GM12878 (cell line): ENCODE measurements at regions not wholly inside any gene's neighbourhood (a gene's known extent, or its start where the extent isn't known, plus 50 kb on each side); places are given as distances from the start of the nearest gene placed in this dataset.

ENCODE experiments used
- ATAC-seq: fragments of 200-7000 bp; cut with Tn5 transposase; 3 replicates; pipeline ENCODE4 v1.9.1; 2020; ENCODE audit warnings: mild to moderate bottlenecking, moderate library complexity
- BruUV-seq: library from RNA; stranded (reverse); fragments of 400-500 nt; replicated peaks from 2 replicates; lab custom pipeline; 2021; lab: Mats Ljungman, UMichigan
- CTCF ChIA-PET: fragments of 300-600 bp; sonication (Branson Sonifier 250); formaldehyde crosslinking; extraction: SDS; loops from one replicate; lab custom pipeline; 2021; ENCODE audit warnings: inconsistent platforms; lab: Yijun Ruan, JAX
- POLR2A ChIA-PET: fragments of 350-600 bp; formaldehyde crosslinking; extraction: SDS; loops from one replicate; lab custom pipeline; 2021; ENCODE audit warnings: inconsistent platforms; lab: Charles Lee
- RAD21 ChIA-PET: fragments of 300-600 bp; sonication (Branson Sonifier 250); formaldehyde crosslinking; loops from one replicate; lab custom pipeline; 2023; ENCODE audit warnings: antibody characterized with exemption; ENCODE audit not compliant: unreplicated experiment; lab: Charles Lee
- SMC1A ChIA-PET: fragments of 300-600 bp; sonication (Branson Sonifier 250); formaldehyde crosslinking; loops from one replicate; lab custom pipeline; 2023; ENCODE audit not compliant: unreplicated experiment, uncharacterized antibody; lab: Charles Lee
- DNase-seq: peaks from one replicate; pipeline ENCODE4 v3.0.0-alpha.2; 2011; ENCODE audit warnings: low read depth, low spot score
- FAIRE-seq: peaks from 3 replicates; lab custom pipeline; 2011; peaks lifted over from hg19 to GRCh38; lab: Jason Lieb, UNC
- H2AFZ ChIP-seq: 2 replicates; pipeline ENCODE4 v1.6.0; 2011; ENCODE audit warnings: low read depth, low read length, control low read depth; ENCODE audit not compliant: control insufficient read depth
- H3K27ac ChIP-seq: 2 replicates; pipeline ENCODE4 v1.5.1; 2011; ENCODE audit warnings: control low read depth; ENCODE audit not compliant: control insufficient read depth, insufficient read depth
- H3K27me3 ChIP-seq, 2 experiments: replicated peaks in 1 of 2; 2 replicates each; pipeline versions ENCODE4 v1.6.0 to v1.6.1; 2011; ENCODE audit warnings: low read length in 1 of 2; ENCODE audit not compliant: control insufficient read depth in 2 of 2, insufficient read depth in 2 of 2
- H3K36me3 ChIP-seq, 2 experiments: 2 replicates each; pipeline ENCODE4 v1.5.1; 2011; ENCODE audit warnings: low read length in 1 of 2; ENCODE audit not compliant: control insufficient read depth in 2 of 2, insufficient read depth in 2 of 2
- H3K4me1 ChIP-seq: 2 replicates; pipeline ENCODE4 v1.6.1; 2011; ENCODE audit warnings: mild to moderate bottlenecking, low read length, moderate library complexity, mixed read lengths; ENCODE audit not compliant: control insufficient read depth, insufficient read depth
- H3K4me2 ChIP-seq: 2 replicates; pipeline ENCODE4 v1.6.0; 2011; ENCODE audit warnings: control low read depth; ENCODE audit not compliant: control insufficient read depth, insufficient read depth
- H3K4me3 ChIP-seq: fragments of 200-600 bp; sonication (generic); 2 replicates; pipeline ENCODE4 v1.5.1; 2016
- H3K79me2 ChIP-seq: 2 replicates; pipeline ENCODE4 v1.6.0; 2011; ENCODE audit warnings: low read length; ENCODE audit not compliant: control insufficient read depth, insufficient read depth
- H3K9ac ChIP-seq: 2 replicates; pipeline ENCODE4 v1.8.0; 2011; ENCODE audit warnings: low read length, control low read depth, mixed read lengths; ENCODE audit not compliant: control insufficient read depth, insufficient read depth
- H3K9me3 ChIP-seq: replicated peaks from 3 replicates; pipeline ENCODE4 v1.5.1; 2011; ENCODE audit warnings: mild to moderate bottlenecking, low read length; ENCODE audit not compliant: control insufficient read depth, insufficient read depth
- H4K20me1 ChIP-seq: 2 replicates; pipeline ENCODE4 v1.6.0; 2011; ENCODE audit not compliant: control insufficient read depth, insufficient read depth
- CBFB ChIP-seq: IDR thresholded peaks from 2 replicates; pipeline ENCODE4 v1.6.1; 2016; ENCODE audit warnings: antibody characterized with exemption, low read depth
- DPF2 ChIP-seq: fragments of 450-650 bp; IDR thresholded peaks from 2 replicates; pipeline ENCODE4 v1.6.1; 2017; ENCODE audit warnings: mild to moderate bottlenecking
- HDAC6 ChIP-seq: fragments of 200-600 bp; sonication (generic); IDR thresholded peaks from one replicate; pipeline ENCODE4 v1.8.0; 2017; ENCODE audit warnings: antibody characterized with exemption; ENCODE audit not compliant: unreplicated experiment
- JUNB ChIP-seq: IDR thresholded peaks from 2 replicates; pipeline ENCODE4 v1.6.1; 2016; ENCODE audit warnings: antibody characterized with exemption, mild to moderate bottlenecking
- MXI1 ChIP-seq: fragments of 150-350 bp; IDR thresholded peaks from 2 replicates; pipeline ENCODE4 v1.6.1; 2011; ENCODE audit warnings: low read depth, mild to moderate bottlenecking, inconsistent platforms, low read length, improper control_type of control experiment
- MYB ChIP-seq: fragments of 150-350 bp; IDR thresholded peaks from 2 replicates; pipeline ENCODE4 v1.6.1; 2014; ENCODE audit warnings: mild to moderate bottlenecking, low read depth, low read length, borderline replicate concordance
- NFYA ChIP-seq: IDR thresholded peaks from 2 replicates; pipeline ENCODE4 v1.6.1; 2011; ENCODE audit warnings: low read depth, mild to moderate bottlenecking, low read length, improper control_type of control experiment, borderline replicate concordance
- NR2F1 ChIP-seq: fragments of 450-650 bp; conservative IDR thresholded peaks from 2 replicates; pipeline ENCODE4 v1.6.1; 2017; ENCODE audit warnings: mild to moderate bottlenecking
- NRF1 ChIP-seq: conservative IDR thresholded peaks from 2 replicates; pipeline ENCODE4 v1.6.1; 2011; ENCODE audit warnings: mild to moderate bottlenecking, low read depth, low read length, improper control_type of control experiment
- PAX8 ChIP-seq: fragments of 450-650 bp; IDR thresholded peaks from 2 replicates; pipeline ENCODE4 v1.6.1; 2017; ENCODE audit warnings: mild to moderate bottlenecking, moderate library complexity
- POLR2AphosphoS2 ChIP-seq: IDR thresholded peaks from 2 replicates; pipeline ENCODE4 v1.6.1; 2011; ENCODE audit warnings: low read depth, mild to moderate bottlenecking, low read length, improper control_type of control experiment, moderate library complexity
- RBBP5 ChIP-seq: fragments of 200-600 bp; sonication (generic); conservative IDR thresholded peaks from 2 replicates; pipeline ENCODE4 v1.6.1; 2016
- TCF12 ChIP-seq: IDR thresholded peaks from 2 replicates; pipeline ENCODE4 v1.6.1; 2011; ENCODE audit warnings: low read depth, mild to moderate bottlenecking, low read length
- ZBTB4 ChIP-seq: fragments of 450-650 bp; formaldehyde crosslinking; IDR thresholded peaks from 2 replicates; pipeline ENCODE4 v1.4.0; 2022; ENCODE audit warnings: mild to moderate bottlenecking, moderate library complexity
- ZNF217 ChIP-seq: fragments of 450-650 bp; IDR thresholded peaks from 2 replicates; pipeline ENCODE4 v1.6.1; 2017; ENCODE audit warnings: antibody characterized with exemption, mild to moderate bottlenecking
- ZNF24 ChIP-seq: fragments of 450-650 bp; IDR thresholded peaks from 2 replicates; pipeline ENCODE4 v1.6.1; 2017; ENCODE audit warnings: antibody characterized with exemption, mild to moderate bottlenecking
- ZSCAN29 ChIP-seq: fragments of 450-650 bp; IDR thresholded peaks from 2 replicates; pipeline ENCODE4 v1.6.1; 2017; ENCODE audit warnings: mild to moderate bottlenecking, moderate library complexity
- WGBS: methylation state at CpG from one replicate; pipeline ENCODE4 v1.1.6; 2016; ENCODE audit warnings: low lambda C conversion rate; ENCODE audit not compliant: insufficient replicate concordance, insufficient coverage; ENCODE audit errors: missing lambda C conversion rate; 5-methylcytosine and 5-hydroxymethylcytosine counted together
- in situ Hi-C: fragments of 300-500 bp; cut with MboI; formaldehyde crosslinking; loops from 9 replicates; pipeline ENCODE4 v1.14.3; 2018; ENCODE audit warnings: mixed read lengths
- intact Hi-C: fragments of 100-400 bp; cut with micrococcal nuclease; formaldehyde crosslinking; loops from one replicate; pipeline ENCODE4 v1.14.2; 2022; ENCODE audit not compliant: unreplicated experiment

GRCh38 chr17:73806768-73807167 lies 162.5 kb upstream of the SDK2 start (continued):
- TF ChIP-seq ZNF217 (no peak), ZSCAN29 (no peak), MXI1 (no peak), POLR2AphosphoS2 (no peak), MYB (no peak), CBFB (no peak), PAX8 (no peak), NR2F1 (no peak), RBBP5 (no peak)

GRCh38 chr17:73813201-73813600 lies 169.0 kb upstream of the SDK2 start:
- Histone ChIP-seq H4K20me1 (no peaks in the 10 kb centered on the region), H2AFZ (no peak overlapping the region), H3K4me3 (no peak overlapping the region), H3K4me2 (no peak overlapping the region), H3K79me2 (no peaks in the 10 kb centered on the region), H3K27ac (no peak overlapping the region), H3K9me3 (no peaks in the 10 kb centered on the region), H3K9ac (no peak overlapping the region), H3K36me3 (no peaks in the 10 kb centered on the region), H3K27me3 (no peaks in the 10 kb centered on the region), H3K4me1 (no peaks in the 10 kb centered on the region)
- DNase-seq, result no peak
- CTCF ChIA-PET, result no interaction called here
- intact Hi-C loops, result no loop called here
- in situ Hi-C loops, result no loop called here
- RAD21 ChIA-PET, result no interaction called here
- ATAC-seq, result no peak
- TF ChIP-seq TCF12, result no peak
- TF ChIP-seq NRF1, result no peak
- no peak for TF ChIP-seq HDAC6
- TF ChIP-seq NFYA, result no peak
- TF ChIP-seq ZNF24, result no peak
- no peak for TF ChIP-seq ZBTB4
- TF ChIP-seq DPF2, result no peak
- TF ChIP-seq JUNB, result no peak
- WGBS, result 34% methylated on average over 5 of the region's 5 CpGs
- POLR2A ChIA-PET, result no interaction called here
- no TSS peak for BruUV-seq
- FAIRE-seq, result no peak
- SMC1A ChIA-PET, result no interaction called here
